OCI-LY1 (cell line): ENCODE measurements at regions not wholly inside any gene's neighbourhood (a gene's known extent, or its start where the extent isn't known, plus 50 kb on each side); places are given as distances from the start of the nearest gene placed in this dataset.

Source experiments
- EZH2 ChIP-seq: fragments of 200-600 bp; sonication (generic), shearing (Covaris generic); IDR thresholded peaks from 2 replicates; pipeline ENCODE4 v1.8.0; 2017; ENCODE audit warnings: borderline replicate concordance, mixed run types, mild to moderate bottlenecking, antibody characterized with exemption, low read length, moderate library complexity, mixed read lengths
- TF ChIP-seq, protein P1 (sequence below): fragments of 200-600 bp; sonication (generic), shearing (Covaris generic); IDR thresholded peaks from 2 replicates; pipeline ENCODE4 v1.5.1; 2017; ENCODE audit warnings: mild to moderate bottlenecking, antibody characterized with exemption, low read length, moderate library complexity, mixed read lengths

- TF ChIP-seq, protein P1, sequence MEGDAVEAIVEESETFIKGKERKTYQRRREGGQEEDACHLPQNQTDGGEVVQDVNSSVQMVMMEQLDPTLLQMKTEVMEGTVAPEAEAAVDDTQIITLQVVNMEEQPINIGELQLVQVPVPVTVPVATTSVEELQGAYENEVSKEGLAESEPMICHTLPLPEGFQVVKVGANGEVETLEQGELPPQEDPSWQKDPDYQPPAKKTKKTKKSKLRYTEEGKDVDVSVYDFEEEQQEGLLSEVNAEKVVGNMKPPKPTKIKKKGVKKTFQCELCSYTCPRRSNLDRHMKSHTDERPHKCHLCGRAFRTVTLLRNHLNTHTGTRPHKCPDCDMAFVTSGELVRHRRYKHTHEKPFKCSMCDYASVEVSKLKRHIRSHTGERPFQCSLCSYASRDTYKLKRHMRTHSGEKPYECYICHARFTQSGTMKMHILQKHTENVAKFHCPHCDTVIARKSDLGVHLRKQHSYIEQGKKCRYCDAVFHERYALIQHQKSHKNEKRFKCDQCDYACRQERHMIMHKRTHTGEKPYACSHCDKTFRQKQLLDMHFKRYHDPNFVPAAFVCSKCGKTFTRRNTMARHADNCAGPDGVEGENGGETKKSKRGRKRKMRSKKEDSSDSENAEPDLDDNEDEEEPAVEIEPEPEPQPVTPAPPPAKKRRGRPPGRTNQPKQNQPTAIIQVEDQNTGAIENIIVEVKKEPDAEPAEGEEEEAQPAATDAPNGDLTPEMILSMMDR: no peak
- no peak for TF ChIP-seq EZH2
These were observed 125.0 kb downstream of the LYPLAL1 start for GRCh38 chr1:219298571-219299148.
